Tibial artery (tissue), 4 donors: ENCODE measurements at regions not wholly inside any gene's neighbourhood (a gene's known extent, or its start where the extent isn't known, plus 50 kb on each side); places are given as distances from the start of the nearest gene placed in this dataset.

Source experiments
- DNase-seq, 2 donors: peaks; one replicate each; pipeline ENCODE4 v3.0.0-alpha.2; 2019
- H3K27ac ChIP-seq, 2 donors: fragments of 200-600 bp; sonication (generic) in 1 of 2; 1 replicate in 1 of 2; 2 replicates in 1 of 2; pipeline ENCODE4 v1.5.1; 2018 to 2019; ENCODE audit warnings: mild to moderate bottlenecking in 1 of 2
- H3K27me3 ChIP-seq, 2 donors: fragments of 200-600 bp; sonication (generic) in 1 of 2; one replicate each; pipeline versions ENCODE4 v1.5.1 to v1.6.0; 2016 to 2019
- H3K36me3 ChIP-seq, 3 donors: fragments of 200-600 bp; sonication (generic) in 2 of 3; one replicate each; pipeline ENCODE4 v1.5.1; 2016 to 2019; ENCODE audit warnings: mild to moderate bottlenecking in 2 of 3
- H3K4me1 ChIP-seq, 4 donors: fragments of 200-600 bp; sonication (generic) in 2 of 4; 1 replicate in 3 of 4; 2 replicates in 1 of 4; pipeline ENCODE4 v1.5.1; 2016 to 2019
- H3K4me3 ChIP-seq, 2 donors: fragments of 200-600 bp; sonication (generic) in 1 of 2; 1 replicate in 1 of 2; 2 replicates in 1 of 2; pipeline ENCODE4 v1.5.1; 2018 to 2019; ENCODE audit warnings: mild to moderate bottlenecking in 2 of 2
- H3K9me3 ChIP-seq, 3 donors: fragments of 200-600 bp; sonication (generic) in 1 of 3; one replicate each; pipeline ENCODE4 v1.5.1; 2016 to 2019
- intact Hi-C: fragments of 100-400 bp; cut with DNase I; formaldehyde crosslinking; loops from one replicate; pipeline ENCODE4 v1.15.0; 2023; ENCODE audit warnings: low total_unique reads
- TF ChIP-seq, protein P1 (sequence below), 2 experiments: fragments of 200-600 bp in 1 of 2; fragments of 450-650 bp in 1 of 2; IDR thresholded peaks; one replicate each; pipeline ENCODE4 v1.5.1; 2017 to 2019; ENCODE audit warnings: antibody characterized with exemption in 2 of 2, mild to moderate bottlenecking in 1 of 2, moderate library complexity in 1 of 2

DNA sequence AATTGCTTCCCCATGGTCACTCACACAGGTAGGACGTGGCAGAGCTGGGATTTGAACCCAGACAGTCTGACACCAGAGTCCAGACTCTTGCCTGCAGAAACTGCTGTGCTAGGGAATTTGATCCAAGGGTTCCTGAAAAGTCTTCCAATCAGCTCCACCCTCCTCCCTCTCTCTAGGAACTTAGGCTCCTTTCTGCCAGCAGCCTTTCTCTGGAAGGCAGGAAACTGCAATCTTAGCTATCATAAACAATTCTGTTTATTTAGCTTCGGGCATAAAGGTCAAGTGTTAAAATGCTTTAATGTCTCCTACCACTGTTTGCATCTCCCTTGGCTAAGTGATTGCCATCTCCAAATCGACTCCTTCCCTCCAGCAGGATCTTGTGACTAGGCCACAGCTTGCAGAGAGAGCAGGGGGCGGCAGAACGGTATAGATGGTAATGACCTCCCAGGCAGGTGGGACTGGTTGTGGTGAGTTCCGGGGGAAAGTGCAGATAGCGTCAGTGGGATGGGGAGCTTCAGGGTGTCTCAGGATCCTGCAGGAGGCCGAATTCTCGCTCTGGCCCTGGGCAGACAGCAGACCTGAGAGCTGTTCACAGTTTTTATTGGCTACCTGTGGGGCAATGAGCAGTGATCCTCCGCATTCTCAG is 882.4 kb upstream of the EEF2KMT start:
- H3K4me3 ChIP-seq = no peak overlapping the region
- no peak overlapping the region for H3K27ac ChIP-seq
- no peaks in the 10 kb centered on the region for H3K27me3 ChIP-seq
- TF ChIP-seq, protein P1, sequence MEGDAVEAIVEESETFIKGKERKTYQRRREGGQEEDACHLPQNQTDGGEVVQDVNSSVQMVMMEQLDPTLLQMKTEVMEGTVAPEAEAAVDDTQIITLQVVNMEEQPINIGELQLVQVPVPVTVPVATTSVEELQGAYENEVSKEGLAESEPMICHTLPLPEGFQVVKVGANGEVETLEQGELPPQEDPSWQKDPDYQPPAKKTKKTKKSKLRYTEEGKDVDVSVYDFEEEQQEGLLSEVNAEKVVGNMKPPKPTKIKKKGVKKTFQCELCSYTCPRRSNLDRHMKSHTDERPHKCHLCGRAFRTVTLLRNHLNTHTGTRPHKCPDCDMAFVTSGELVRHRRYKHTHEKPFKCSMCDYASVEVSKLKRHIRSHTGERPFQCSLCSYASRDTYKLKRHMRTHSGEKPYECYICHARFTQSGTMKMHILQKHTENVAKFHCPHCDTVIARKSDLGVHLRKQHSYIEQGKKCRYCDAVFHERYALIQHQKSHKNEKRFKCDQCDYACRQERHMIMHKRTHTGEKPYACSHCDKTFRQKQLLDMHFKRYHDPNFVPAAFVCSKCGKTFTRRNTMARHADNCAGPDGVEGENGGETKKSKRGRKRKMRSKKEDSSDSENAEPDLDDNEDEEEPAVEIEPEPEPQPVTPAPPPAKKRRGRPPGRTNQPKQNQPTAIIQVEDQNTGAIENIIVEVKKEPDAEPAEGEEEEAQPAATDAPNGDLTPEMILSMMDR (IDR thresholded peaks at IDR 0.05) = no peak
- intact Hi-C loops = no loop called here
- no peaks in the 10 kb centered on the region for H3K9me3 ChIP-seq
- DNase-seq = no peak
- H3K36me3 ChIP-seq = no peaks in the 10 kb centered on the region
- no peaks in the 10 kb centered on the region for H3K4me1 ChIP-seq

DNA sequence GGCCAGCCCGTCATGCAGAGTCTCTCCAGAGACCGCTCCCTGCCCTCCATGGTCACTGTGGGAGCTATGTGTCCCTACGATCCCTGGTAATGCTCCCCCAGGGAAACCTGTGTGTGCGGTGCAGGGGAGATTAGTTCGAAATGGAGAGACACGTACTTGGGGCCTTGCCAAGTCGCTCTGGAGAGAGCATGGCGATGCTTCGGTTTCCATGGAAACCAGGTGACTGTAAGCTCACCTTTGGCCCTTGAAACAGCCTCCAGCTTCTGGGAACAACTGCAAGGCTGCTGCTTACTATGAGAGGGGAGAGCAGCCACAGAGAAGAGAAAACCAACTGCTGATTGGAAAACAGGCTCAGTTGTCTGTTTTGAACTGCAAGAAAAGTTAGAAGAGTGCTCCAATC is 879.7 kb upstream of the EEF2KMT start:
- no peaks in the 10 kb centered on the region for H3K27me3 ChIP-seq
- DNase-seq = no peak
- H3K36me3 ChIP-seq = no peaks in the 10 kb centered on the region
- no peak overlapping the region for H3K4me3 ChIP-seq
- H3K9me3 ChIP-seq = peaks cover 0 to 3% (median 0%) of the 10 kb centered on the region in 3 donors
- no peaks in the 10 kb centered on the region for H3K4me1 ChIP-seq
- TF ChIP-seq, protein P1 (IDR thresholded peaks at IDR 0.05) = no peak
- H3K27ac ChIP-seq = no peak overlapping the region
- intact Hi-C loops = no loop called here

DNA sequence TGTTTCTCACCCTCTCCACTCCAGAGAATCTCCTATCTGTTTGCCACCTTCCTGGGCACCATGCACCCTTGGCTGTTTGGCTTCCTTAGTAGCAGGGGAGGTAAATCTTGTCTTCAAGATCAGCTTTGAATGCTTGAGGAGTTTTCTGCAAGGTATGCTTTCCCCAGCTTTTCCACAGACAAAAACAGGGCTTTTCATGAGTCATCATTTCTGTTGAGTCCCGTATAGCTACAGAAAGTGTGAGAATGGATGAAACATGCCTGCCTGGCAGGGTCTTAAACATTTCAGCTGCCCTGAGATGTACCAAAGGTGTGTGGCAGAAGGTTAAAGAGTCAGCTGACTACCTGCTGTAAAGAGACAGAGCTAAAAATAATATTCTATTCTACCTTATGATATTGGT is 875.2 kb upstream of the EEF2KMT start:
- H3K9me3 ChIP-seq = peaks cover 0 to 6% (median 0%) of the 10 kb centered on the region in 3 donors
- intact Hi-C loops = no loop called here
- no peaks in the 10 kb centered on the region for H3K36me3 ChIP-seq
- H3K27me3 ChIP-seq = no peaks in the 10 kb centered on the region
- no peak overlapping the region for H3K4me3 ChIP-seq
- TF ChIP-seq, protein P1 (IDR thresholded peaks at IDR 0.05) = no peak
- DNase-seq = no peak
- no peaks in the 10 kb centered on the region for H3K4me1 ChIP-seq
- no peak overlapping the region for H3K27ac ChIP-seq

DNA sequence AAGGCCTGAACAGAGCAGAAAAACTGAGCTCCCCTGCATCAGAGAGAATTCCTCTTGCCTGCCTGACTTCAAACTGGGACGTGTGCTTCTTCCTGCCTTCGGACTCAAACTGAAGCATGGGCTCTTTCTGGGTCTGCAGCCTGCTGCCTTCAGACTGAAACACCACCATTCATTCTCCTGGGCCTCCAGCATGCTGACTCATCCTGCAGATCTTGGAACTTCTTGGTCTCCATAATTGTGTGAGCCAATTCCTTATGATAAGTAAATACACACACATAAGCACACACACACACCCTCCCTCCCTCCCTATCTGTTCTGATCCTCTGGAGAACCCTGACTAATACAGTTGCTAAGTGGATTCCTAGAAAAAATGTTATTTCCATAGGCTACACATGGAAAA is 874.3 kb upstream of the EEF2KMT start:
- H3K36me3 ChIP-seq = no peaks in the 10 kb centered on the region

DNA sequence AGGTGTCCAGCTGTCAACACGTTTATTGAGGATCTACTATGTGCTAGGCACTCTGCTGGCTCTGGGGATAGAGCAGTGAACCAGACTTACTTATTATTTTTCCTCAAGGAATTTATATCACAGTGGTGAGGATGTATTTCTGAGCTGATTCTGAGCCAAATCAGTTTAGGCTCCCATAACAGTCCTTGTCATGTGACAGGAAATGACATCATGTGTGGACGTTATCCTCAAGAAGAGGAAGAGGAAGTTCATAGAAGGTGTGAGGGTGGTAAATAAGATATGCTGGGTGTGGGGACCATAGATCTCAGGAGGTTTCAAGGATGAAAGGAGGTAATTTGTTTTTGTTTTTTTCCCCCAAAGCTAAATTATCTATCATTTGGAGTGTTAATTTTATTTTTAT is 873.5 kb upstream of the EEF2KMT start:
- no peak overlapping the region for H3K27ac ChIP-seq
- H3K36me3 ChIP-seq = no peaks in the 10 kb centered on the region
- H3K9me3 ChIP-seq = peaks cover 0 to 6% (median 0%) of the 10 kb centered on the region in 3 donors
- no peak for DNase-seq
- H3K4me3 ChIP-seq = no peak overlapping the region
- H3K4me1 ChIP-seq = no peaks in the 10 kb centered on the region
- TF ChIP-seq, protein P1 (IDR thresholded peaks at IDR 0.05) = no peak
- H3K27me3 ChIP-seq = no peaks in the 10 kb centered on the region
- intact Hi-C loops = no loop called here

More for the DNA sequence above, 874.3 kb upstream of the EEF2KMT start:
- intact Hi-C loops = no loop called here
- TF ChIP-seq, protein P1 (IDR thresholded peaks at IDR 0.05) = no peak
- Histone ChIP-seq H3K9me3 (peaks cover 0 to 6% (median 0%) of the 10 kb centered on the region in 3 donors), H3K4me3 (no peak overlapping the region), H3K27me3 (no peaks in the 10 kb centered on the region), H3K4me1 (no peaks in the 10 kb centered on the region), H3K27ac (no peak overlapping the region)
- no peak for DNase-seq

DNA sequence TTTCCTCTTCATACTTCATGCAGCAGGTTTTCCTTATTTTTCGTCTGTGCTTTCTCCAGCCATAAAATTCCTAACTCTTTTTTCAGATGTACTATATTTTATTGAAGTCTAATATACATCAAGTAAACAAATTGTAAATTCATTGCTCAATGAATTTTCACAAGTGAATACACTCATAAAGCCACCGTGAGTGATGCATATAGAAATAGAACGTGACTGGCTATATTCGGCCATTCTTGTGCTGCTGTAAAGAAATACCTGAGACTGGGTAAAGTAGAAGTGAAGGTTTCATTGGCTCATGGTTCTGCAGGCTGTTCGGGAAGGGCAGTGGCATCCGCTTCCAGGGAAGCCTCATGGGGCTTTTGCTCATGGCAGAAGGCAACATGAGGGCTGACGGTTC is 868.4 kb upstream of the EEF2KMT start:
- Histone ChIP-seq H3K27me3 (no peaks in the 10 kb centered on the region), H3K36me3 (no peaks in the 10 kb centered on the region), H3K9me3 (no peaks in the 10 kb centered on the region), H3K4me3 (no peak overlapping the region), H3K4me1 (no peaks in the 10 kb centered on the region), H3K27ac (no peak overlapping the region)
- TF ChIP-seq, protein P1 (IDR thresholded peaks at IDR 0.05) = no peak
- no peak for DNase-seq
- intact Hi-C loops = no loop called here
